ENCODE measurements at regions not wholly inside any gene's neighbourhood (a gene's known extent, or its start where the extent isn't known, plus 50 kb on each side); places are given as distances from the start of the nearest gene placed in this dataset.

DNA sequence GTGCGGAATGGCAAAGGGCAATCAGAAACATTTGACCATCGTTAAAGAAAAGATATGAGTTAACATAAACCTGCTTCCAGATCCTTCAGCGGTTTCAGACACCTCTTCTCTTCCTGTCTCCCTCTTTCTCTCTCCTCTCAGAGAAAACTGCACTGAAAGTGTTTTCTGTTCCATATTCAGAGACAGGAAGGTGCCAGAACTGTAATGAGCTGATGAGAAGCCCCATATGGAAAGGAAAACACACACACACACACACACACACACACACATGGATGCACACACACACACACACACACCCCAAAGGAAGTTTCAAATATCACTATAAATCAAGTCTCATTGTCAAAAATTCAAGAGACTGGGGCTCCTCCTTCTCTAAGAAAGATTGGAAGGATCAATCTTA lies 515.5 kb downstream of the NUF2 start:
- Histone ChIP-seq H3K27me3 (ENCODE audit: control insufficient read depth in 2 of 2, insufficient read depth in 2 of 2, low read length in 2 of 2) (no peaks in the 10 kb centered on the region), H3K4me3 (replicated peaks in 1 of 3; ENCODE audit: insufficient read depth in 1 of 3, low read depth in 1 of 3, low read length in 3 of 3) (no peak overlapping the region), H3K9me1 (replicated peaks; ENCODE audit: control insufficient read depth, extremely low read depth, insufficient read depth, low read length) (no peaks in the 10 kb centered on the region), H3K79me2 (ENCODE audit: control insufficient read depth, insufficient read depth, low read length) (no peaks in the 10 kb centered on the region), H3K36me3 (ENCODE audit: control insufficient read depth in 2 of 2, extremely low read depth in 1 of 2, insufficient read depth in 2 of 2, low read length in 2 of 2) (no peaks in the 10 kb centered on the region), H2AFZ (ENCODE audit: low read depth, low read length) (no peak overlapping the region), H3K4me2 (ENCODE audit: insufficient read depth, low read length) (no peak overlapping the region), H3K27ac (ENCODE audit: insufficient read depth, low read depth, low read length) (no peak overlapping the region), H3K9me3 (replicated peaks; ENCODE audit: control insufficient read depth, insufficient read depth, low read length) (no peaks in the 10 kb centered on the region), H3K4me1 (ENCODE audit: control insufficient read depth, extremely low read depth, insufficient read depth, low read length) (no peaks in the 10 kb centered on the region), H4K20me1 (replicated peaks; ENCODE audit: control insufficient read depth, extremely low read depth, insufficient read depth, low read length) (no peaks in the 10 kb centered on the region), H3K9ac (replicated peaks; ENCODE audit: extremely low read depth, insufficient read depth, low read length) (no peak overlapping the region)
- TF ChIP-seq FOS (IDR thresholded peaks at IDR 0.05; ENCODE audit: borderline replicate concordance, insufficient read depth, low read length) (no peak), POLR2AphosphoS5 (IDR thresholded peaks at IDR 0.05; ENCODE audit: insufficient read depth, low read depth, low read length) (no peak), GATA2 (IDR thresholded peaks at IDR 0.05; ENCODE audit: insufficient read depth, insufficient read length, low read depth, low read length) (no peak), MYC (IDR thresholded peaks at IDR 0.05; ENCODE audit: low read depth, low read length) (no peak), POLR2A (IDR thresholded peaks at IDR 0.05; ENCODE audit: low read depth, low read length) (no peak), EZH2 (IDR thresholded peaks at IDR 0.05; ENCODE audit: borderline replicate concordance, low read depth, low read length, severe bottlenecking) (no peak), MAX (IDR thresholded peaks at IDR 0.05; ENCODE audit: insufficient read depth, insufficient read length) (no peak), JUN (IDR thresholded peaks at IDR 0.05; ENCODE audit: borderline replicate concordance, insufficient read depth, insufficient read length, low read depth) (no peak)
- TF ChIP-seq, protein P1, sequence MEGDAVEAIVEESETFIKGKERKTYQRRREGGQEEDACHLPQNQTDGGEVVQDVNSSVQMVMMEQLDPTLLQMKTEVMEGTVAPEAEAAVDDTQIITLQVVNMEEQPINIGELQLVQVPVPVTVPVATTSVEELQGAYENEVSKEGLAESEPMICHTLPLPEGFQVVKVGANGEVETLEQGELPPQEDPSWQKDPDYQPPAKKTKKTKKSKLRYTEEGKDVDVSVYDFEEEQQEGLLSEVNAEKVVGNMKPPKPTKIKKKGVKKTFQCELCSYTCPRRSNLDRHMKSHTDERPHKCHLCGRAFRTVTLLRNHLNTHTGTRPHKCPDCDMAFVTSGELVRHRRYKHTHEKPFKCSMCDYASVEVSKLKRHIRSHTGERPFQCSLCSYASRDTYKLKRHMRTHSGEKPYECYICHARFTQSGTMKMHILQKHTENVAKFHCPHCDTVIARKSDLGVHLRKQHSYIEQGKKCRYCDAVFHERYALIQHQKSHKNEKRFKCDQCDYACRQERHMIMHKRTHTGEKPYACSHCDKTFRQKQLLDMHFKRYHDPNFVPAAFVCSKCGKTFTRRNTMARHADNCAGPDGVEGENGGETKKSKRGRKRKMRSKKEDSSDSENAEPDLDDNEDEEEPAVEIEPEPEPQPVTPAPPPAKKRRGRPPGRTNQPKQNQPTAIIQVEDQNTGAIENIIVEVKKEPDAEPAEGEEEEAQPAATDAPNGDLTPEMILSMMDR (IDR thresholded peaks at IDR 0.05; ENCODE audit: extremely low read depth in 1 of 2, insufficient read depth in 1 of 2, low read depth in 1 of 2, low read length in 2 of 2): no peak
- BruUV-seq (replicated peaks): no TSS peak
- ChIA-PET CTCF (no interaction called here), POLR2A (no interaction called here)
- dilution Hi-C loops (cut with MboI; ENCODE audit: extremely low pct_ligation_motif_present, low sequenced_read_pairs): no loop called here
- intact Hi-C loops (cut with micrococcal nuclease): no loop called here
- FAIRE-seq: no peak
- no peak for DNase-seq (ENCODE audit: low read depth, low spot score)
